Ishikawa (cell line): ENCODE measurements at regions not wholly inside any gene's neighbourhood (a gene's known extent, or its start where the extent isn't known, plus 50 kb on each side); places are given as distances from the start of the nearest gene placed in this dataset.

Experiments used
- CEBPB ChIP-seq: IDR thresholded peaks from 2 replicates; pipeline ENCODE4 v1.6.1; 2012
- CREB1 ChIP-seq: IDR thresholded peaks from 2 replicates; pipeline ENCODE4 v1.6.1; 2012; ENCODE audit warnings: low read depth
- EGR1 ChIP-seq: IDR thresholded peaks from 2 replicates; pipeline ENCODE4 v1.6.1; 2012
- EP300 ChIP-seq: IDR thresholded peaks from 2 replicates; pipeline ENCODE4 v1.6.1; 2012; ENCODE audit warnings: borderline replicate concordance
- FOXM1 ChIP-seq: IDR thresholded peaks from 2 replicates; pipeline ENCODE4 v1.6.1; 2012; ENCODE audit warnings: low read depth, borderline replicate concordance
- MAX ChIP-seq: IDR thresholded peaks from 2 replicates; pipeline ENCODE4 v1.6.1; 2012
- NFIC ChIP-seq: IDR thresholded peaks from 2 replicates; pipeline ENCODE4 v1.6.1; 2012
- RAD21 ChIP-seq: IDR thresholded peaks from 2 replicates; pipeline ENCODE4 v1.6.1; 2012; ENCODE audit warnings: low read depth
- REST ChIP-seq: IDR thresholded peaks from 2 replicates; pipeline ENCODE4 v1.6.1; 2012; ENCODE audit warnings: low read depth, mild to moderate bottlenecking
- TAF1 ChIP-seq: IDR thresholded peaks from 2 replicates; pipeline ENCODE4 v1.6.1; 2012; ENCODE audit warnings: low read depth, mild to moderate bottlenecking
- TCF12 ChIP-seq: IDR thresholded peaks from 2 replicates; pipeline ENCODE4 v1.6.1; 2012; ENCODE audit warnings: low read depth
- TEAD4 ChIP-seq: IDR thresholded peaks from 2 replicates; pipeline ENCODE4 v1.6.1; 2012
- USF1 ChIP-seq: IDR thresholded peaks from 2 replicates; pipeline ENCODE4 v1.6.1; 2012
- YY1 ChIP-seq: IDR thresholded peaks from 2 replicates; pipeline ENCODE4 v1.6.1; 2012; ENCODE audit warnings: low read depth
- ZBTB7A ChIP-seq: IDR thresholded peaks from 2 replicates; pipeline ENCODE4 v1.6.1; 2012; ENCODE audit warnings: low read depth

- no peak for TF ChIP-seq TCF12
- TF ChIP-seq TAF1, result no peak
- no peak for TF ChIP-seq EP300
- no peak for TF ChIP-seq TEAD4
- no peak for TF ChIP-seq EGR1
- TF ChIP-seq ZBTB7A, result no peak
- no peak for TF ChIP-seq FOXM1
- no peak for TF ChIP-seq REST
- TF ChIP-seq RAD21, result no peak
- TF ChIP-seq MAX, result no peak
- TF ChIP-seq CREB1, result no peak
- TF ChIP-seq YY1, result no peak
Observed at GRCh38 chr6:23302514-23302913, 733.1 kb downstream of the HDGFL1 start.

- no peak for TF ChIP-seq NFIC
- no peak for TF ChIP-seq FOXM1
- no peak for TF ChIP-seq EP300
- no peak for TF ChIP-seq TCF12
- no peak for TF ChIP-seq YY1
- no peak for TF ChIP-seq CREB1
- no peak for TF ChIP-seq REST
- no peak for TF ChIP-seq ZBTB7A
- no peak for TF ChIP-seq EGR1
- no peak for TF ChIP-seq USF1
- no peak for TF ChIP-seq MAX
- no peak for TF ChIP-seq CEBPB
Observed at GRCh38 chr6:23305325-23305943, 736.1 kb downstream of the HDGFL1 start.

- TF ChIP-seq EGR1 (no peak), CREB1 (no peak), NFIC (no peak), RAD21 (no peak)
Observed at GRCh38 chr6:23306251-23306950, 737.0 kb downstream of the HDGFL1 start.

- no peak for TF ChIP-seq MAX
Observed at GRCh38 chr6:23307516-23307915, 738.1 kb downstream of the HDGFL1 start.

GRCh38 chr6:23308166-23308565, 738.8 kb downstream of the HDGFL1 start:
- TF ChIP-seq TEAD4 (no peak), NFIC (peak; percentile 54)

GRCh38 chr6:23311211-23311610, 741.8 kb downstream of the HDGFL1 start:
- TF ChIP-seq RAD21 (no peak), REST (no peak), TAF1 (no peak), YY1 (no peak), TCF12 (no peak), ZBTB7A (no peak), MAX (no peak), CREB1 (no peak), TEAD4 (no peak), EP300 (no peak), USF1 (no peak), CEBPB (no peak), FOXM1 (no peak), NFIC (no peak)
